Aorta (tissue), 5 donors: ENCODE measurements at regions not wholly inside any gene's neighbourhood (a gene's known extent, or its start where the extent isn't known, plus 50 kb on each side); places are given as distances from the start of the nearest gene placed in this dataset.

Source experiments
- ATAC-seq: fragments of 200-7000 bp; cut with Tn5 transposase; one replicate; pipeline ENCODE4 v1.9.1; 2022; ENCODE audit warnings: moderate library complexity; ENCODE audit not compliant: low FRiP score
- DNase-seq, 2 donors: peaks; one replicate each; pipeline ENCODE4 v3.0.0-alpha.2; 2020
- H3K27ac ChIP-seq, 2 donors: one replicate each; pipeline ENCODE4 v1.5.1; 2013; ENCODE audit warnings: low read length in 2 of 2, mild to moderate bottlenecking in 2 of 2, moderate library complexity in 2 of 2, control low read depth in 1 of 2, inconsistent platforms in 1 of 2, low read depth in 1 of 2
- H3K27me3 ChIP-seq, 2 donors: one replicate each; pipeline ENCODE4 v1.6.1; 2013; ENCODE audit warnings: control low read depth in 1 of 2, low read length in 1 of 2, mild to moderate bottlenecking in 1 of 2, moderate library complexity in 1 of 2; ENCODE audit not compliant: insufficient read depth in 2 of 2, control insufficient read depth in 1 of 2
- H3K36me3 ChIP-seq, 2 donors: one replicate each; pipeline ENCODE4 v1.6.1; 2013; ENCODE audit warnings: control low read depth in 1 of 2, low read length in 1 of 2, mild to moderate bottlenecking in 1 of 2; ENCODE audit not compliant: insufficient read depth in 2 of 2, control insufficient read depth in 1 of 2
- H3K4me1 ChIP-seq, 2 donors: one replicate each; pipeline ENCODE4 v1.6.1; 2013; ENCODE audit warnings: low read length in 2 of 2, control low read depth in 1 of 2, mild to moderate bottlenecking in 1 of 2, moderate library complexity in 1 of 2; ENCODE audit not compliant: insufficient read depth in 2 of 2, control insufficient read depth in 1 of 2
- H3K4me3 ChIP-seq, 2 donors: one replicate each; pipeline ENCODE4 v1.5.1; 2013; ENCODE audit warnings: low read length in 2 of 2, control low read depth in 1 of 2, mild to moderate bottlenecking in 1 of 2
- H3K9me3 ChIP-seq: one replicate; pipeline ENCODE4 v1.6.1; 2013; ENCODE audit warnings: mild to moderate bottlenecking, low read length; ENCODE audit not compliant: control insufficient read depth
- WGBS, 2 donors: extraction: QIAGEN DNeasy Blood & Tissue Kit; methylation state at CpG; one replicate each; pipeline ENCODE4 v1.1.7; 2013; 5-methylcytosine and 5-hydroxymethylcytosine counted together
- intact Hi-C, 2 donors: fragments of 100-400 bp; cut with DNase I; formaldehyde crosslinking; loops; one replicate each; pipeline versions ENCODE4 v1.14.2 to v1.15.0; 2022
- donor health status: healthy with polysubstance abuse.
- donor health status: Bipolar disorder and iron deficiency.
- donor health status: DM: no; HTN: no; CAD: no.
- donor health status: DM: no; HTN: no; CAD: no.
- donor health status: DM: yes; HTN: yes; CAD: no.

DNA sequence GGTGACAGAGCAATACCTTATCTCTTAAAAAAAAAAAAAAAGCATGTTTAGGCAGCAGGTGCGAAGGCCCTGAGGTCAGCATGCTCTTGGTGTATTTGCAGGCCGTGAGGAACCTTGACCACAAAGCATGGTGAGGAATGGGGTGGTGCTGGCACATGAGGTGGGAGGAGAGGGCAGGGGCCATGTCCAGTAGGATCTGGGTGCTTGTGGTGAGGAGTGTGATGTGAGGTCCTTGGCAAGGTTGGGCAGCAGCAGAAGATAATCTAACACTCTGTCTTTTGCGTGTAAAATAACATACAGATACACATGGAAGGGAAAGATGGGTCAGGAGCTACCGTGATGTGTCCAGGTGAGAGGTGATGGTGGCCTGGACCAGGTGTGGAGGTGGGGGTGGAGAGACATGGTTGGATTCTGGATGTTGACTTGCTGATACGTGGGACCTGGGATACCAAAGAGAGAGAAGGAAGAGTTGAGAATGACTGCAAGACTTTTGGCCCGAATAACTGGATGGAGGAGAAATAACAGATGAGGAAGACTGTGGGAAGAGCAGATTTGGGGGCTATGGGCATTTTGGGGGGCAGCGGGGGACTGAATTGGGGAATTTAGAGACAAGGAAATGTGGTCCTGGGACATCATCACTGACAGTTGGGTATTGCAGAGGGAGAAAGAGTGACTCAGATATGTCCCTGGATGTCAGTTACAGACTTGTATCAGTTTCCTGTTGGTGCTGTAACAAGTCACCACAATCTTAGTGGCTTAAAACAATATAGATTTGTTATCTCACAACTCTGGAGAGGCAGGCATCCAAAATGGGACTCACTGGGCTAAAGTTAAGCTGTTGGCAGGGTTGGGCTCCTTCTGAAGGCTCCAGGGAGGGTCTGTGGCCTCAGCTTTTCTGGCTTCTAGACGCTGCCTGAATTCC, 274.9 kb downstream of the HAPSTR1 start:
- Histone ChIP-seq H3K36me3 (no peaks in the 10 kb centered on the region), H3K4me3 (no peak overlapping the region), H3K27ac (no peak overlapping the region), H3K27me3 (no peaks in the 10 kb centered on the region), H3K9me3 (no peaks in the 10 kb centered on the region), H3K4me1 (peaks cover 0 to 4% of the 10 kb centered on the region in 2 donors)
- 84 to 85% methylated on average over 8 of the region's 8 CpGs for WGBS, 2 donors
- intact Hi-C loops, result loop anchor here in 1 of 2 donors (5.0 kb wide), 1 partner anchor 34 kb away; no protein-coding TSS in a partner anchor
- ATAC-seq (no peak), DNase-seq (no peak)

DNA sequence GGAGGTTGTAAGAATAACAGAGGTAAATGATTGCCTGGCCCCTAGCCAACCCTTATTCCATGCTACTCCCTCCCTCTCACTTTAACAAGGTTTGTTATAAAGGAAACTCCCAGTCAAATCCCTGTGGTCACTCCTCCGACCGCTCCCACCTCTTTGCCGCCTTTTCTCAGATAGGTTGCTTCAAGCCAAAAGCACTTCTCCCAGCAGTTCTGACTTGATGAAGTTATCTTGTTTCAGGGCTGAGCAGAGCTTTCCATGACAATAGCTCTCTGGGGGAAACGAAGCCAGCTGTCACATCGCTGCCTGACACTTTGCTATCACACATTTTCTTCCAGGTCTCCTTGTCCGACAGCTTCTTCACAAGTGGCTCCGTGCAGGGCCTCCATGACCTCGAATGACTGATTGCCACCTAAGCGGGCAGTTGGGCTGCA, 278.6 kb downstream of the HAPSTR1 start:
- Histone ChIP-seq H3K4me3 (no peak overlapping the region), H3K27me3 (no peaks in the 10 kb centered on the region), H3K36me3 (no peaks in the 10 kb centered on the region), H3K27ac (no peak overlapping the region), H3K4me1 (peaks cover 0 to under 1% of the 10 kb centered on the region in 2 donors), H3K9me3 (no peaks in the 10 kb centered on the region)
- DNase-seq (no peak), ATAC-seq (no peak)
- WGBS, 2 donors, result 72 to 83% methylated on average over 9 of the region's 9 CpGs
- intact Hi-C loops, result loop anchor here in 1 of 2 donors (10.0 kb wide), 1 partner anchor 195 kb away; no protein-coding TSS in a partner anchor

DNA sequence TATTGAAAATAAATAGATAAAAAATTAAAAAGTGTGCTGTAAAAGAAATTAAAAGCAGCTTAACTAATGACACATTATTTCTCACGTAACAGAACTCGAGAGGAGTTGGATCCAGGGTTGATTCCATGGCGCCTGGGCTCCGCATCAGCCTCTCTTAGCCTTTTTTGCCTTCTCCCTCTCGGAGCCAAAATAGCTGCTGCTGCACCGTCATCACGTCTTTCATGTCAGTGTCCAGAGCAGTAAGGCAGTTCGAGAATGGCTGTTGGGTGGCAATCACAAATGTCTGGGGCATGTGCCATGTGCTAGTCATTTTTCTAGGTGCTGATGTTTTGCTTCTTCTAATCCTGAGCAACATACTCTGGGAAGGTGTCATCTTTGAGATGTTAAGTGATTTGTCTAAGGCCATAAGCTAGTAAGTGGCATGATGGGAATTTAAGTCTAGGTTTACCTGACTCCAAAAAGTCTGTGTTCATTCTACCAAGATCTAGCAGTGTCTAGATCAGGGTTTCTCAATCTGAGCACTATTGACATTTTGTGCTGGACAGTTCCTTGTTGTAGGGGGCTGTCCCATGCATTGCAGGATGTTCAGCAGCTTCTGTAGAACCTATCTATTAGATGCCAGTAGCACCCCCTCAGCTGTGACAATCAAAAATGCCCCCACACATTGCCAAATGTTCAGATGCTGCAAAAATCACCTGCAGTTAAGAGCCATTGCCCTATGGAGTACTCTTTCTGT, 280.4 kb downstream of the HAPSTR1 start:
- no peaks in the 10 kb centered on the region for H3K27me3 ChIP-seq
- 86 to 93% methylated on average over 8 of the region's 8 CpGs for WGBS, 2 donors
- H3K27ac ChIP-seq, result no peak overlapping the region
- H3K9me3 ChIP-seq, result no peaks in the 10 kb centered on the region
- ATAC-seq, result no peak
- intact Hi-C loops, result loop anchor here in 1 of 2 donors (10.0 kb wide), 1 partner anchor 193 kb away; no protein-coding TSS in a partner anchor
- H3K36me3 ChIP-seq, result no peaks in the 10 kb centered on the region
- DNase-seq, result no peak
- no peaks in the 10 kb centered on the region for H3K4me1 ChIP-seq
- H3K4me3 ChIP-seq, result no peak overlapping the region

GRCh38 chr16:9372934-9373890, 281.8 kb downstream of the HAPSTR1 start:
- Histone ChIP-seq H3K9me3 (no peaks in the 10 kb centered on the region), H3K27me3 (no peaks in the 10 kb centered on the region), H3K27ac (no peak overlapping the region), H3K4me1 (no peaks in the 10 kb centered on the region), H3K36me3 (no peaks in the 10 kb centered on the region), H3K4me3 (no peak overlapping the region)
- no peak for ATAC-seq
- intact Hi-C loops, result loop anchor here in 1 of 2 donors (10.0 kb wide), 1 partner anchor 192 kb away; no protein-coding TSS in a partner anchor
- no peak for DNase-seq
- WGBS, 2 donors, result 77 to 86% methylated on average over 13 of the region's 13 CpGs

GRCh38 chr16:9374061-9374460, 282.6 kb downstream of the HAPSTR1 start:
- Histone ChIP-seq H3K27me3 (no peaks in the 10 kb centered on the region), H3K4me3 (no peak overlapping the region), H3K27ac (no peak overlapping the region), H3K4me1 (no peaks in the 10 kb centered on the region), H3K9me3 (no peaks in the 10 kb centered on the region), H3K36me3 (no peaks in the 10 kb centered on the region)
- intact Hi-C loops, result loop anchor here in 1 of 2 donors (10.0 kb wide), 1 partner anchor 191 kb away; no protein-coding TSS in a partner anchor
- DNase-seq, result no peak
- no peak for ATAC-seq
- WGBS, 2 donors, result 19 to 23% methylated on average over 7 of the region's 7 CpGs

- ATAC-seq (no peak), DNase-seq (no peak)
- intact Hi-C loops, result loop anchor here in 1 of 2 donors (10.0 kb wide), 1 partner anchor 186 kb away; no protein-coding TSS in a partner anchor
- H3K27me3 ChIP-seq, result no peaks in the 10 kb centered on the region
- H3K4me1 ChIP-seq, result no peaks in the 10 kb centered on the region
- H3K27ac ChIP-seq, result no peak overlapping the region
- no peaks in the 10 kb centered on the region for H3K9me3 ChIP-seq
- H3K36me3 ChIP-seq, result no peaks in the 10 kb centered on the region
- WGBS, 2 donors, result 74 to 81% methylated on average over 5 of the region's 5 CpGs
- H3K4me3 ChIP-seq, result no peak overlapping the region
Measured at GRCh38 chr16:9378876-9379275, 287.4 kb downstream of the HAPSTR1 start.

DNA sequence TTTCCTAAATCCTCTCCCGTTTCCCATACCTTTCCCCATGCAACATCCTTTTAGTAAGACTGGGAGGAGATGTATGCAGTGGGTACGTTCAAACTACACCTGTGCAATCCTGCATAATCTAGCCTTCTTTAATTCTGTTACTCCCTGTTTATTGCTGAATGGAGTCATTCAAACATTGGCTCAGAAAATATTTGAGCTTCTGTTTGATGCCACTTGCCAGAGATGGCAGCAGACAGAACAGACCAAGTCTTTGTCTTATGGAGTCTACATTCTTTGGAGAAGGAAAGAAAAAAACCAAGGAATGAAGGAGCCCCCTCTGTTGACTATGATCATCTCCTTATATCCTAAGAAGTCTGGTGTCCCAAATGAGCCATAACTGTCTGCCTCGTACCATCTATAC, 288.8 kb downstream of the HAPSTR1 start:
- Histone ChIP-seq H3K4me1 (no peaks in the 10 kb centered on the region), H3K36me3 (no peaks in the 10 kb centered on the region), H3K27me3 (no peaks in the 10 kb centered on the region), H3K27ac (no peak overlapping the region), H3K9me3 (no peaks in the 10 kb centered on the region), H3K4me3 (no peak overlapping the region)
- DNase-seq (no peak), ATAC-seq (no peak)
- intact Hi-C loops, result no loop called here
- 82 to 87% methylated on average over 3 of the region's 3 CpGs for WGBS, 2 donors

GRCh38 chr16:9381399-9381798, 290.0 kb downstream of the HAPSTR1 start:
- ATAC-seq, result no peak
- no peaks in the 10 kb centered on the region for H3K27me3 ChIP-seq
- 81 to 82% methylated on average over 6 of the region's 6 CpGs for WGBS, 2 donors
- no peaks in the 10 kb centered on the region for H3K9me3 ChIP-seq
- no peak overlapping the region for H3K27ac ChIP-seq
- no peaks in the 10 kb centered on the region for H3K36me3 ChIP-seq
- DNase-seq, result no peak
- H3K4me3 ChIP-seq, result no peak overlapping the region
- intact Hi-C loops, result no loop called here
- no peaks in the 10 kb centered on the region for H3K4me1 ChIP-seq
